Loucy (cell line): ENCODE measurements at regions not wholly inside any gene's neighbourhood (a gene's known extent, or its start where the extent isn't known, plus 50 kb on each side); places are given as distances from the start of the nearest gene placed in this dataset.
"Not testable (repeated sequence)": the region's sequence is repeated elsewhere in the genome, so short reads cannot be mapped to it uniquely, and the experiment has no call there.

ENCODE experiments used
- EZH2phosphoT487 ChIP-seq: fragments of 200-600 bp; IDR thresholded peaks from 2 replicates; pipeline ENCODE4 v1.6.1; 2018; ENCODE audit warnings: antibody characterized with exemption, mild to moderate bottlenecking, moderate library complexity, borderline replicate concordance
- TF ChIP-seq, protein P1 (sequence below): fragments of 200-600 bp; sonication (generic); conservative IDR thresholded peaks from 2 replicates; pipeline ENCODE4 v1.5.1; 2014; ENCODE audit warnings: mild to moderate bottlenecking, antibody characterized with exemption, low read length

DNA sequence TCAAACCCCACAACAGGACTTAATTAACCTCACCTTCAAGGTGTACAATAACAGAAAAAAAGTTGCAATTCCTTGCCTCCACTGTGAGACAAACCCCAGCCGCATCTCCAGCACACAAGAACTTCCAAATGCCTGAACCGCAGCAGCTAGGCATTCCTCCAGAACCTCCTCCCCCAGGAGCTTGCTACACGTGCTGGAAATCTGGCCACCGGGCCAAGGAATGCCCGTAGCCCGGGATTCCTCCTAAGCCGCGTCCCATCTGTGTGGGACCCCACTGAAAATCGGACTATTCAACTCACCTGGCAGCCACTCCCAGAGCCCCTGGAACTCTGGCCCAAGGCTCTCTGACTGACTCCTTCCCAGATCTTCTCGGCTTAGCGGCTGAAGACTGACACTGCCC is 88.6 kb upstream of the LRFN5 start:
- TF ChIP-seq, protein P1, sequence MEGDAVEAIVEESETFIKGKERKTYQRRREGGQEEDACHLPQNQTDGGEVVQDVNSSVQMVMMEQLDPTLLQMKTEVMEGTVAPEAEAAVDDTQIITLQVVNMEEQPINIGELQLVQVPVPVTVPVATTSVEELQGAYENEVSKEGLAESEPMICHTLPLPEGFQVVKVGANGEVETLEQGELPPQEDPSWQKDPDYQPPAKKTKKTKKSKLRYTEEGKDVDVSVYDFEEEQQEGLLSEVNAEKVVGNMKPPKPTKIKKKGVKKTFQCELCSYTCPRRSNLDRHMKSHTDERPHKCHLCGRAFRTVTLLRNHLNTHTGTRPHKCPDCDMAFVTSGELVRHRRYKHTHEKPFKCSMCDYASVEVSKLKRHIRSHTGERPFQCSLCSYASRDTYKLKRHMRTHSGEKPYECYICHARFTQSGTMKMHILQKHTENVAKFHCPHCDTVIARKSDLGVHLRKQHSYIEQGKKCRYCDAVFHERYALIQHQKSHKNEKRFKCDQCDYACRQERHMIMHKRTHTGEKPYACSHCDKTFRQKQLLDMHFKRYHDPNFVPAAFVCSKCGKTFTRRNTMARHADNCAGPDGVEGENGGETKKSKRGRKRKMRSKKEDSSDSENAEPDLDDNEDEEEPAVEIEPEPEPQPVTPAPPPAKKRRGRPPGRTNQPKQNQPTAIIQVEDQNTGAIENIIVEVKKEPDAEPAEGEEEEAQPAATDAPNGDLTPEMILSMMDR = not testable (repeated sequence)
- not testable (repeated sequence) for TF ChIP-seq EZH2phosphoT487
